Ishikawa (cell line): ENCODE measurements at regions not wholly inside any gene's neighbourhood (a gene's known extent, or its start where the extent isn't known, plus 50 kb on each side); places are given as distances from the start of the nearest gene placed in this dataset.

Source experiments
- CEBPB ChIP-seq: IDR thresholded peaks from 2 replicates; pipeline ENCODE4 v1.6.1; 2012
- CREB1 ChIP-seq: IDR thresholded peaks from 2 replicates; pipeline ENCODE4 v1.6.1; 2012; ENCODE audit warnings: low read depth
- EGR1 ChIP-seq: IDR thresholded peaks from 2 replicates; pipeline ENCODE4 v1.6.1; 2012
- EP300 ChIP-seq: IDR thresholded peaks from 2 replicates; pipeline ENCODE4 v1.6.1; 2012; ENCODE audit warnings: borderline replicate concordance
- FOXM1 ChIP-seq: IDR thresholded peaks from 2 replicates; pipeline ENCODE4 v1.6.1; 2012; ENCODE audit warnings: low read depth, borderline replicate concordance
- MAX ChIP-seq: IDR thresholded peaks from 2 replicates; pipeline ENCODE4 v1.6.1; 2012
- NFIC ChIP-seq: IDR thresholded peaks from 2 replicates; pipeline ENCODE4 v1.6.1; 2012
- RAD21 ChIP-seq: IDR thresholded peaks from 2 replicates; pipeline ENCODE4 v1.6.1; 2012; ENCODE audit warnings: low read depth
- REST ChIP-seq: IDR thresholded peaks from 2 replicates; pipeline ENCODE4 v1.6.1; 2012; ENCODE audit warnings: low read depth, mild to moderate bottlenecking
- TAF1 ChIP-seq: IDR thresholded peaks from 2 replicates; pipeline ENCODE4 v1.6.1; 2012; ENCODE audit warnings: low read depth, mild to moderate bottlenecking
- TCF12 ChIP-seq: IDR thresholded peaks from 2 replicates; pipeline ENCODE4 v1.6.1; 2012; ENCODE audit warnings: low read depth
- TEAD4 ChIP-seq: IDR thresholded peaks from 2 replicates; pipeline ENCODE4 v1.6.1; 2012
- YY1 ChIP-seq: IDR thresholded peaks from 2 replicates; pipeline ENCODE4 v1.6.1; 2012; ENCODE audit warnings: low read depth
- ZBTB7A ChIP-seq: IDR thresholded peaks from 2 replicates; pipeline ENCODE4 v1.6.1; 2012; ENCODE audit warnings: low read depth
- TF ChIP-seq, protein P1 (sequence below): IDR thresholded peaks from 2 replicates; pipeline ENCODE4 v1.6.1; 2012

GRCh38 chr1:38777464-38777957, 82.1 kb downstream of the RRAGC start:
- TF ChIP-seq CEBPB (no peak), TEAD4 (no peak), TAF1 (no peak), EGR1 (no peak), YY1 (no peak), CREB1 (no peak), EP300 (no peak), TCF12 (no peak), RAD21 (no peak), FOXM1 (no peak), REST (no peak), MAX (no peak), ZBTB7A (no peak), NFIC (no peak)
- TF ChIP-seq, protein P1, sequence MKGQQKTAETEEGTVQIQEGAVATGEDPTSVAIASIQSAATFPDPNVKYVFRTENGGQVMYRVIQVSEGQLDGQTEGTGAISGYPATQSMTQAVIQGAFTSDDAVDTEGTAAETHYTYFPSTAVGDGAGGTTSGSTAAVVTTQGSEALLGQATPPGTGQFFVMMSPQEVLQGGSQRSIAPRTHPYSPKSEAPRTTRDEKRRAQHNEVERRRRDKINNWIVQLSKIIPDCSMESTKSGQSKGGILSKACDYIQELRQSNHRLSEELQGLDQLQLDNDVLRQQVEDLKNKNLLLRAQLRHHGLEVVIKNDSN = no peak

- TF ChIP-seq REST = no peak
- TF ChIP-seq CREB1 = no peak
- no peak for TF ChIP-seq CEBPB
- no peak for TF ChIP-seq TCF12
- no peak for TF ChIP-seq RAD21
- no peak for TF ChIP-seq TEAD4
- no peak for TF ChIP-seq FOXM1
- no peak for TF ChIP-seq TAF1
- no peak for TF ChIP-seq EP300
- TF ChIP-seq ZBTB7A = no peak
- TF ChIP-seq EGR1 = no peak
- no peak for TF ChIP-seq NFIC
- no peak for TF ChIP-seq MAX
- TF ChIP-seq YY1 = no peak
Measured at GRCh38 chr1:38776466-38777065, 83.0 kb downstream of the RRAGC start.

- TF ChIP-seq TCF12 (no peak), REST (no peak), CEBPB (no peak), TAF1 (no peak), NFIC (no peak), FOXM1 (no peak), EP300 (no peak)
Measured at GRCh38 chr1:38775175-38775845, 84.3 kb downstream of the RRAGC start.

- no peak for TF ChIP-seq CEBPB
Measured at GRCh38 chr1:38773483-38773882, 86.1 kb downstream of the RRAGC start.

DNA sequence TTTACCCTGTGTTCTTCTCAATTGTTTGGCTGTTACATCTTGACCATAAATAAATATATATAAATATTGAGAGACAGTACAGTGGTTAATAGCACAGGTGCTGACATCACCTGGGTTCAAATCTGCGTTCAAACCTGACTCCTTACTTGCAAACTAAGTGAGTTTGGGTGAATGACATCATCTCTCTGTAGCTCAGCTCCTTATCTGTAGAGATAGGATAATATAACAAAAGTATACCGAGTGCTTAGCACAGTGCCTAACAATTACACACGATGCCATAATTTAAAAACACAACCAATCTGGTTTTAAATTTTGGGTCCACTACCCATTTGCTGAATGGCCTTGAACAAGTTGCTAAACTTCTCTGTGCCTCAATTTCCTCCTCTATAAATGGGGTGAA, 86.6 kb downstream of the RRAGC start:
- no peak for TF ChIP-seq TEAD4
- TF ChIP-seq, protein P1 = no peak
- TF ChIP-seq CREB1 = no peak
- no peak for TF ChIP-seq FOXM1
- no peak for TF ChIP-seq EGR1
- TF ChIP-seq REST = no peak
- TF ChIP-seq RAD21 = no peak
- no peak for TF ChIP-seq CEBPB
